ENCODE measurements at regions not wholly inside any gene's neighbourhood (a gene's known extent, or its start where the extent isn't known, plus 50 kb on each side); places are given as distances from the start of the nearest gene placed in this dataset.

DNA sequence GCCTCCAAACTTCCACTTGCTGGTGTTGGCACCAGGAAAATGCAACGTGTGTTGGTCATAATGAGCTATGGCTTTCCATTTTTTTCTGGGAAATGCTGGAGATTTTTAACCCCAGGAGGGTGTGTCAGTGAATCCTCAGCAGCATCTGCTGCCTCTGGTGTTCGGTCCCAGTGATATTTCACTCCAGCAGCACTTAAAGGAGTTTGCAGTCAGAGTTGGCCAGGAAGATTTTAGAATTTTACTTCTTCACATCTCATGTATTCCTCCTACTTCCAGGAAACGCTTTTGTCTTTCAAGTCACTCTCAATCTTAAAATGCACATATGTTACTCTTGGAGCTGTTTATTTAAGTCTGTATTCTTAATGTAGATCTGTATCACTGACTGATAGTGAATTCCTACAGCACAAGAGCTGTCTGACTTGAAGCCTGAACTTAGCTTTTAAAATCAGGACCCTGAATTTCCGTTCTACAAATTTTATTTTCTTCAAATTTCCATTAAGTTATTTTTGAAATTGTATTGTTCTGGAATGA, 903.4 kb upstream of the SLC10A2 start:
- DNase-seq, result no peak

DNA sequence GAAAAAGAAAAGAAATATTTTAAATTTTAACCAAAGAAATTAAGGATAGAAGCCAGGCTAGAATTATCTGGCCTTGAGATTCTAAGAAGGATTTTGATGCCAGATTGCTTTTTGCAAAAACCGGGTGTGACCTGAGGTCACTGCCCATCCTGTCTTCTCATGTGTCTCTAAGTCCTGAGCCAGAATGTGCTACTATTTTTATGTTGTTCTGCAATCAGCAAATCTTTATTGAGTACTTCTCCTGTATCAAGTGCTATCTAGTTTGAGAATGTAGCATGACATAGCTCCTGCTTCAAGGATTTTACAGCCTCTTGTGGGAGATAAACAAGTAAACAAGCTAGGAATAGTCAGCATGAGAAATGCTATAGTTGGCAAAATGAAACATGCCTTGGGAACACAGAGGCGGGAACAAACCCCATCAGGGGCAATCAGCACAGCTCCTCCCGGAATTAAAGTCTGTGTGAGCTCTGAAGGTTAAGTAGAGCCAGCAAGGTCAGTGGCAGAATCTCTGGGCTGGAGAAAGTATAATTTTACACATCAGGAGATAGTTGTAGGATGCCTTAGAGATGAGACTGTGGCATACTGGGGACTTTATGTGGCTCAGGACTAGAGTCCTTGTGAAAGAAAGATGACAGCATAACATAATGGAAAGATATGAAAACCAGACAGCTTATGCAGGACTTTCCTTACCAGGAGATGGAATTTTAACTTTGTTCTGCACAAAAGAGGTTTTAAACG, 899.5 kb upstream of the SLC10A2 start:
- no peak for DNase-seq

GRCh38 chr13:103961784-103962183, 895.6 kb upstream of the SLC10A2 start:
- no peak for DNase-seq

GRCh38 chr13:103961129-103961528, 894.9 kb upstream of the SLC10A2 start:
- no peak for DNase-seq

DNA sequence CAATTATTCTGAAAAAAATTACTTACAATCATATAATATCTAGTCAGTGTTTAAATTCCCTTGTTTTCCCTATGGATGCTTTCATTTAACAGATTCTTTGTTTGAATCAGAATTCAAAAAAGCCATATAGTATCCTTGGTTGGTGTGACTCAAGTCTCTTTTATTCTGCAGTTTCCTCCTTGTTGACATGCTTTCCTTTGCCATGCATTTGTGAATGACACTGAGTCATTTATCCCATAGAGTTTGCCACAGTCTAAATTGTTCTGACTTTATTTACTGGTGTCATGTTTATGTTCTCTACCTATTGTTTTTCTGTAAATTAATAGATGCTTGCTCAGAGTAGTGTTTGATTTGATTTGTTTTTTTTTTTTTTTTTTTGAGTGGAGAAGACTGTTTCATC, 893.8 kb upstream of the SLC10A2 start:
- DNase-seq, result no peak

- DNase-seq, result no peak
Measured at GRCh38 chr13:103958691-103959090, 892.5 kb upstream of the SLC10A2 start.

- DNase-seq, result no peak
Measured at GRCh38 chr13:103957939-103958338, 891.7 kb upstream of the SLC10A2 start.

DNA sequence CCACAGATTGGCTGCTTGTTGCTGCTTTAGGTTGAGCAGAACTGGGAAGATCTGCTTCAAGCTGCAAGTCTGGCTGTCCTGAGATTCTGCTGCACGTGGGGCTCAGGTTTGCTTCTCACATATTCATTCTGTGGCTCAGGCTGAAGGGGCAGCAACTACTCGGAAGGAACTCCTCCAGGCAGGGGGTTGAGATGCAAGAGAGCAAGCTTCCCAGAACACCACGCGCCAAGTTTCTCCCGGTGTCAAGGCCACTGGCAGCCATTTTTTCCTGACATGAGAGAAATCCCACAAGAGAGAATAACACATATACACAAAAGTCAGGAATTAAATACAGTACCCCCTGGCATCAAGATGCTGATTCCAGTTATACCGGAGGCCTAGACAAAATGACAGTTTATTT, 887.6 kb upstream of the SLC10A2 start:
- DNase-seq, result no peak

DNA sequence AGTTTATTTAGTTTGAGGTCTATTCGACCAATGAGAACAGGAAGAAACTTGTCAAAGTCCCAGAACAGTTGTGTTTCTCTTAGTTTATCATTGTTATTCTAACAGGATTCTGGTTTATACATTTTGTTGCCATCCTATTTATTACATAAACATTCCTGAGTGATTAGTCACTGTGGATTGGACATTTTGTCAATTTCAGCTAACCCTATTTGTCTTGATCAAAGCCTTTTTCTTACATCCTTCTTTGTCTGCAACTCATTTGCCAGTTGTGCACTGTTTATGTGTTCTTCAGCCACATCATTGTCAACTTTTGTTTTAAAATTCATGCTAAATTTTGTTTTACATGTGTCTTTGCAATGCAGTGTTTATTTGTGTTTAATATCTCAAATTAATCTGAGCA, 886.0 kb upstream of the SLC10A2 start:
- no peak for DNase-seq

DNA sequence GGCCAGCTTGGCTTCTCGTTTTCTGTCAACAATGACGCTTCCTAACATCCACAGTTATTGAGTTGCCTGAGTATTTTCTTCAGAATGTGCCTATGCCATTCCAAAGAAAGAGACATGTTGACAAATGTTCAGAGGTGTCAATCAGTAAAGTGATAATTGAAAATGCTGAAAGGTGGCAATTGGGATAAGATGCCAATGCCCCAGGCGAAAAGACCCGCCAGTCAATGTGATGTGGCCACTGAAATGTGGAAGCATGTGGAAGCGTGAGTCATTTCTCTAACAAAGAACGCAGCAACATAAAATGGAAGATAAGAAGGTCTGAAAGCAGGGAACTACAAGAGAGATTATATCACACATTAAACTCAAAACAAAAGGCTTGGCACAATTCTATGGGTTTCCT, 882.2 kb upstream of the SLC10A2 start:
- DNase-seq, result no peak

DNA sequence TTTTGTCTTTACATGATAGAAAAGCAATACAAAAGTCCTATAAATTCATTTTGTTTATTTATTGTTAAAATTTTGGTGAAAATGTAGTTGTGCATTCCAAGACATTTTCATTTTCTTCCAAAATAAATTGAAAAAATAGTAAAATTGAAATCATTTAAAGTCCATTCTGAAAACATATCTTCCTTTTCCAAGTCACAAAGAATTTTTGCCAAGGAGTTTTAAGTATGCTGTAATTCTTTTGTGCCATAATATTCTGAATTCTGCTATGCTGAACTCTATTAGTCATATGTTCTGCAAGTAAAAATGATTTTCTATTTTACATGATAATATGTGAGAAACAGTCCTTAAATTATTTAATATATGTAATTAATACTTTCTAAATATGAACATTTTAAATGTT, 879.6 kb upstream of the SLC10A2 start:
- DNase-seq, result no peak

DNA sequence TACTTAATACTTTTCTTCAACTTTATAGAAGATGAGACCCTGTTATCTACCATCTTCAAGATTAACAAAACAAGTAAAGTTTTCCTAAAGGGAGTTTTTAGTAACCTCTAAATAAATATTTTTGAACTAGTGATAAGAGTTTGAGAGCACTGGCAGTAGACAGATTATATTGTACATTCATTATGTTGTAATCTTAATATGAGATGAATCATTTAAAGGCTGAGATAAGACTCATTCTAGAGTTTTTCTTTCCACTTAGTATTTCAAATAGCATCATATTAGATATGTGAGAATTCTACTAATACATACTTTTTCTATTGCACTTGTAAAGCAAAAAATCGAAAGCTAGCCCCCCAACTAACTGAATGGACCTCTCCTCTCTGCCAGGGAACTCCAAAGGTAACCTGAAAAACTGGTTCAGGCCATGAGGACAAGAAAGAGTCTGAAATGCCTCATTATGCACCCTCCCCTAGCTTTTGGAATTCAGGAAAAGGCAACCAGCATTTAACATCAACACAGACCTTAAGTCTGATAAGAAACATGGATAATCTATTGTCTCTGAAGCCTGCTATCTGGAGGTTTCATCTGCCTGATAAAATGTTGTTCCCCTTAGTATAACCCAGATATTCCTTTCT, 875.4 kb upstream of the SLC10A2 start:
- DNase-seq, result no peak

DNA sequence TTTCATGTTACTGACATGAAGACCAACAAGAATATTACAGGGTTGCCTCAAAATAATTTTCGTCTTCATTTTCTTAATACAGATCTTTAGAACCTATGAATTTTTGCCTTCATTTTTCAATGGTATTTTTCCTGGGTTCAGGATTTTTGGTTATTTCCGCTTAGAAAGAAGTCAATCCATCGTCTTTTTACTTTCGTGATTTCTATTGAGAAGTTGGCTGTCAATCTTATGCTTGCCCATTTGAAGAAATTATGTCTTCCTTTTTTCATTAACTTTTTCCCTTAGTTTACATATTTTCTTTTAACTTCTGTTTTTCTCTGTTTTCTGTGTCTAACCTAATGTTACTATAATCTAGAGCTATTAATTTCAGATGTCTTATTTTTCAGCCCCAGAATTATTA, 868.9 kb upstream of the SLC10A2 start:
- DNase-seq, result no peak

DNA sequence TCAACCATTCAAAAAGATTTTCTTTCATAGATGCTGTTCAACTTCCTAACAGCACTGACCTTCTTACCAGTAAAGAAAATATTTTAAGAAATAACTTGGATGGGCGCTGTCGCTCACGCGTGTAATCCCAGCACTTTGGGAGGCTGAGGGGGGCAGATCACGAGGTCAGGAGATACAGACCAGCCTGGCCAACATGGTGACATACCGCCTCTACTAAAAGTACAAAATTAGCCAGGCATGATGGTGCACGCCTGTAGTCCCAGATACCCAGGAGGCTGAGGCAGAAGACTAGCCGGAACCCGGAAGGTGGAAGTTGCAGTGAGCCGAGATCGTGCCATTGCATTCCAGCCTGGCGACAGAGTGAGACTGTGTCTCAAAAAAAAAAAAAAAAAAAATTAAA, 865.7 kb upstream of the SLC10A2 start:
- no peak for DNase-seq

GRCh38 chr13:103931331-103931845, 865.2 kb upstream of the SLC10A2 start:
- DNase-seq, result no peak

DNA sequence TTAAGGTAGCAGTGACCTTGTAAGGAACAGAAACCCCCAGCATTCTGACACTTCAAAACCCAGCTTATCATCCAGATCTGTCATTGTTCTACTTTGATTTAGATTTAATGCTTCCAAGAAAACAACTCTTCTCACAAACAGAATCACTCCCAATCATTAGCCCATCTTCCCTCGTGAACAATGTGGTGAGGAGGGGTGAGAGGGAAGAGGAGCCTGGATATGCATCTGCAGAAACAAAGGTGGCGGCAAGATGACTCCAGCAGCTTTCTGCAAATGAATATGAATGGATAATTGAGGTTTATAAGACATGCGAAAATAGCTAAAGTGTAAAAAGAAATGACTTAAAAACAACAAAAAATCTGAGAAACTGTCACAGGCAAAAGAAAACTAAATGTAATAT, 859.9 kb upstream of the SLC10A2 start:
- DNase-seq, result no peak

GRCh38 chr13:103908911-103909310, 842.7 kb upstream of the SLC10A2 start:
- no peak for DNase-seq

DNA sequence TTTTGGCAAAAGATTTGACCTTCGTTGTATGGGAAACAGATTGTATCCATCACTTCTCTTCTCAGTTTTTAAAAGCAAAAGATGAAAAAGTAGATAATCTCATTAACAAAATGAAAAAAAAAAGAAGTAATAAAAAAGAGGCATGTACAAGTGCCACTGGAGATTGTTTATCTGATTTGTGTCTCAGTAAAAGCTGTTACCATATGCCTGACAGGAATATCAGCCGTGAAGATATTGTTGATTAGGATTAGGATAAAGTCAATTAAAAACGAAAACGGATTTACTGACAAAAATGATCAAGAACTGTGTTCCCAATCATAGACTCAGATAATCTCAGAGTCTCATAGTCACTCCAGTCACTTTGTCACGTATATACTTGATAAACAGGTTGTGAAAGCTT, 842.1 kb upstream of the SLC10A2 start:
- DNase-seq, result no peak

DNA sequence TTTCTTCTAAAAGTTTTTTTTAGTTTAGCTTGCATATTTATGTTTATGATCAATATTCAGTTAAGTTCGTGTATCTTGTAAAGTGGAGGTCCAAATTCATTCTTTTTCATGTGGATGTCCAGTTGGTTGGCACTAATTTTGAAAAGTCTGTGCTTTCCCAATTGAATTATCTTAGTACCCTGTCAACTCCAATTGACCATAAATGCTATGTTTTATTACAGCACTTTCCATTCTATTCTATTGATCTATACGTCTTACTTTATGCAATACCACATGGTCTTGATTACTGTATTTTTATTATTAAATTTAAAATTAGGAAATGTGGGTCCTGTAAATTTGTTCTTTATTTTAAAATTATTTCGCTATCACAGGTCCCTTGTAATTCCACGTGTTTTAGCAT, 837.6 kb upstream of the SLC10A2 start:
- DNase-seq, result no peak

DNA sequence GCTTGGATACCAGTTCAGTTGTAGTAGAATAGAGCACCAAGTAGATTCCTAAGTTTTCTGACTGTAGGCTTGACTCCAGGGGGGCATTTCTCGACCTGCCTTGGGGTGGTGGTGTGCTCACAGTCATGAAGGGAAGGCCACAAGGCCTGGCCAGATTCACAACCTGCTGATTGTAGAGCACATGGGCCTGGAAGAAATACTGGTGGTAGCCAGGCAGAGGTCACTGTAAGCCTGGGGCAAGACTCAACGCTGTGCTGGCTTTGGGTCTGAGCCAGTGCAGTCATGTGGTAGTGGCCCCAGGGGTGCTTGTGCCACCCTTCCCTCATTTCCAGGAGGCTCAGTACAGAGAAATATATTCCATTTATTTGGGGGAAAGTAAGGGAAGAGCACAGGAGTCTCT, 832.3 kb upstream of the SLC10A2 start:
- no peak for DNase-seq

GRCh38 chr13:103895835-103896531, 829.8 kb upstream of the SLC10A2 start:
- DNase-seq, result no peak

GRCh38 chr13:103894626-103895025, 828.4 kb upstream of the SLC10A2 start:
- DNase-seq, result no peak

DNA sequence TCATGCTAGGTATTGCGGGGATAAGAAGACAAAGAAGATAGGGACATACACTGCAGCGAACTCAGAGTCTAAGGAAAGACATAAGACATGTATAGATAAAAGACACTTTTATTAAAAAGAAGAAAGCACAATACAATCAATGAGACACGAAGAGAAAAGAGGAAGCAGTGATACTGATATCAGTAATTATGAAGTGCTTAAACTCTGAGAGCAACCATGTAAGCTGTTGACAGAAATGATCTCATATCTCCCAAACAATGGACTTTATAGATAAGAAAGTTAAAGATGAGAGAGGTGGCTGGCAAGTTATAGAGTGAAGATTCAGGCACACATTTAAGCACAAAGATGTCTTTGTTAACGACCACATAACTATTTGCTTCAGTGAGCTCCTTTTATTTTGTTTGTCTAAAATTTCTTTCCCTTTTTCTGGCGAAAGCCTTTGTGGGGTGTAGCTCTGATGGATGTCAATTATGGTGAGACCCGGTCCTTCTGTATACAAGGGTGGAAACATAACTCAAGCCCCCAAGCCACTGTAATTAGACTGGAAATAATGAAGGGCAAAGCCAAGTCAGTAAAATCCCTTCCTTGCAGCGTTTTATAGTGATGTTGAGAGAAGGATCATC, 818.0 kb upstream of the SLC10A2 start:
- no peak for DNase-seq
